SK-N-SH treated with all-trans-retinoic acid at 6 μM for 48 hours (cell line): ENCODE measurements at regions not wholly inside any gene's neighbourhood (a gene's known extent, or its start where the extent isn't known, plus 50 kb on each side); places are given as distances from the start of the nearest gene placed in this dataset.

Experiments used
- ATAC-seq: fragments of 200-7000 bp; cut with Tn5 transposase; 3 replicates; pipeline ENCODE4 v1.9.1; 2020; ENCODE audit warnings: mild to moderate bottlenecking, moderate library complexity
- ARNTL ChIP-seq: fragments of 450-650 bp; formaldehyde crosslinking; IDR thresholded peaks from 2 replicates; pipeline ENCODE4 v1.5.0; 2020; ENCODE audit warnings: low read depth, mild to moderate bottlenecking, moderate library complexity, borderline replicate concordance
- BACH2 ChIP-seq: fragments of 250-450 bp; sonication (Bioruptor Pico); IDR thresholded peaks from 2 replicates; pipeline ENCODE4 v1.9.0; 2021; ENCODE audit warnings: mild to moderate bottlenecking, borderline replicate concordance
- CSDC2 ChIP-seq: fragments of 250-450 bp; sonication (Bioruptor Pico); IDR thresholded peaks from 2 replicates; pipeline ENCODE4 v1.5.0; 2020; ENCODE audit warnings: mild to moderate bottlenecking, moderate library complexity
- ESRRG ChIP-seq: fragments of 250-450 bp; sonication (Bioruptor Pico); IDR thresholded peaks from 2 replicates; pipeline ENCODE4 v1.6.1; 2021; ENCODE audit warnings: mild to moderate bottlenecking
- GLIS3 ChIP-seq: fragments of 250-450 bp; sonication (Bioruptor Pico); IDR thresholded peaks from 2 replicates; pipeline ENCODE4 v1.5.0; 2020; ENCODE audit warnings: mild to moderate bottlenecking, moderate library complexity
- ISL1 ChIP-seq: fragments of 250-450 bp; sonication (Bioruptor Pico); IDR thresholded peaks from 2 replicates; pipeline ENCODE4 v2.1.2; 2022; ENCODE audit warnings: mild to moderate bottlenecking, moderate library complexity
- OSR1 ChIP-seq: fragments of 250-450 bp; sonication (Bioruptor Pico); IDR thresholded peaks from 2 replicates; pipeline ENCODE4 v1.8.0; 2022; ENCODE audit warnings: moderate library complexity, mild to moderate bottlenecking, inconsistent platforms
- PPARA ChIP-seq: fragments of 250-450 bp; sonication (Bioruptor Pico); IDR thresholded peaks from 2 replicates; pipeline ENCODE4 v1.5.0; 2020; ENCODE audit warnings: mild to moderate bottlenecking, borderline replicate concordance
- RARB ChIP-seq: fragments of 250-450 bp; sonication (Bioruptor Pico); IDR thresholded peaks from 2 replicates; pipeline ENCODE4 v1.8.0; 2021; ENCODE audit warnings: mild to moderate bottlenecking, moderate library complexity
- TCF4 ChIP-seq: fragments of 250-450 bp; sonication (Bioruptor Pico); IDR thresholded peaks from 2 replicates; pipeline ENCODE4 v1.8.0; 2021; ENCODE audit warnings: mild to moderate bottlenecking, moderate library complexity, borderline replicate concordance
- TOX ChIP-seq: fragments of 250-450 bp; sonication (Bioruptor Pico); IDR thresholded peaks from 2 replicates; pipeline ENCODE4 v1.8.0; 2021; ENCODE audit warnings: mild to moderate bottlenecking, moderate library complexity, borderline replicate concordance
- ZC3H10 ChIP-seq: fragments of 250-450 bp; sonication (Bioruptor Pico); IDR thresholded peaks from 2 replicates; pipeline ENCODE4 v1.5.1; 2021; ENCODE audit warnings: mild to moderate bottlenecking, moderate library complexity
- ZNF70 ChIP-seq: fragments of 450-650 bp; formaldehyde crosslinking; IDR thresholded peaks from 2 replicates; pipeline ENCODE4 v1.5.0; 2020; ENCODE audit warnings: mild to moderate bottlenecking, moderate library complexity
- ZNF8 ChIP-seq: fragments of 450-650 bp; formaldehyde crosslinking; IDR thresholded peaks from 2 replicates; pipeline ENCODE4 v1.5.0; 2020; ENCODE audit warnings: mild to moderate bottlenecking, moderate library complexity
- TF ChIP-seq, protein P1 (sequence below): fragments of 250-450 bp; sonication (Bioruptor Pico); IDR thresholded peaks from 2 replicates; pipeline ENCODE4 v1.5.1; 2021; ENCODE audit warnings: mild to moderate bottlenecking, moderate library complexity
- TF ChIP-seq, protein P2 (sequence below): fragments of 250-450 bp; sonication (Bioruptor Pico); IDR thresholded peaks from 2 replicates; pipeline ENCODE4 v1.8.0; 2021; ENCODE audit warnings: low read depth, mild to moderate bottlenecking, moderate library complexity, borderline replicate concordance
- TF ChIP-seq, protein P3 (sequence below): fragments of 250-450 bp; sonication (Bioruptor Pico); IDR thresholded peaks from 2 replicates; pipeline ENCODE4 v1.5.0; 2020; ENCODE audit warnings: mild to moderate bottlenecking, moderate library complexity

DNA sequence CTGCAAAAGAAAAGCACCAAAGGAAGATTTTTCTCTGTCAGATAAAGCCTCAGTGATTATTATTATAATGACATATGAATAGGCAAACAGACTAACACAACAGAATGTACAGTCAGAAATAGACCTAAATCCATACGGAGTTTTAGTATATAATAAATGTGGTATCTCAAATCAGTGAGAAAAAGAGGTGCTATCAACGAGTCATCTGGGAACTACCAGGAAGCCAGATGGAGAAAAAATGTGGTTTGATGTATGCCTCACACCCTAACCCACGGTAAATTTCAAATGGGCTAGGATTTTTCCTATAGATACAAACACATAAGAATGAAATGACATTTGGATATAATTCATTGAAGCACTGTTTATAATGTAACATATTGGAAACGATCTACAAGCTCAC is 110.3 kb downstream of the ODF2L start:
- TF ChIP-seq ISL1 (no peak), PPARA (CRISPR knock-in tag) (no peak), TCF4 (CRISPR knock-in tag) (no peak), TOX (CRISPR knock-in tag) (no peak), OSR1 (CRISPR knock-in tag) (no peak)
- TF ChIP-seq, protein P1, sequence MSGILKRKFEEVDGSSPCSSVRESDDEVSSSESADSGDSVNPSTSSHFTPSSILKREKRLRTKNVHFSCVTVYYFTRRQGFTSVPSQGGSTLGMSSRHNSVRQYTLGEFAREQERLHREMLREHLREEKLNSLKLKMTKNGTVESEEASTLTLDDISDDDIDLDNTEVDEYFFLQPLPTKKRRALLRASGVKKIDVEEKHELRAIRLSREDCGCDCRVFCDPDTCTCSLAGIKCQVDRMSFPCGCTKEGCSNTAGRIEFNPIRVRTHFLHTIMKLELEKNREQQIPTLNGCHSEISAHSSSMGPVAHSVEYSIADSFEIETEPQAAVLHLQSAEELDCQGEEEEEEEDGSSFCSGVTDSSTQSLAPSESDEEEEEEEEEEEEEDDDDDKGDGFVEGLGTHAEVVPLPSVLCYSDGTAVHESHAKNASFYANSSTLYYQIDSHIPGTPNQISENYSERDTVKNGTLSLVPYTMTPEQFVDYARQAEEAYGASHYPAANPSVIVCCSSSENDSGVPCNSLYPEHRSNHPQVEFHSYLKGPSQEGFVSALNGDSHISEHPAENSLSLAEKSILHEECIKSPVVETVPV: no peak
- ATAC-seq: no peak

DNA sequence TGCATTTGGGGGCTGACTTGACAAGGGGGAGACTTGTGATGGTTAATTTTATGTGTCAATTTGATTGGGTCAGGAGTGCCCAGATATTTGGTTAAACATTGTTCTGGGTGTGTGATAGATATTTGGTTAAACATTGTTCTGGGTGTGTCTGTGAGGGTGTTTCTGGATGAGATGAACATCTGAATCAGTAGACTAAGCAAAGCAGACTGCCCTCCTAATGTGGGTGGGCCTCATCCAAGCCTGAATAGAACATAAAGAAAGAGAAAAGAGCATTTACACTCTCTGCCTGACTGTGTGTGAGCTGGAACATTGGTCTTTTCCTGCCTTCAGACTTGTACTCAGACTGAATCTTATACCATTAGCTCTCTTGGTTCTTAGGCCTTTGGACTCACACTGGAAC is 113.5 kb downstream of the ODF2L start:
- ATAC-seq: no peak
- TF ChIP-seq BACH2 (CRISPR knock-in tag): no peak
- no peak for TF ChIP-seq OSR1 (CRISPR knock-in tag)
- TF ChIP-seq, protein P2, sequence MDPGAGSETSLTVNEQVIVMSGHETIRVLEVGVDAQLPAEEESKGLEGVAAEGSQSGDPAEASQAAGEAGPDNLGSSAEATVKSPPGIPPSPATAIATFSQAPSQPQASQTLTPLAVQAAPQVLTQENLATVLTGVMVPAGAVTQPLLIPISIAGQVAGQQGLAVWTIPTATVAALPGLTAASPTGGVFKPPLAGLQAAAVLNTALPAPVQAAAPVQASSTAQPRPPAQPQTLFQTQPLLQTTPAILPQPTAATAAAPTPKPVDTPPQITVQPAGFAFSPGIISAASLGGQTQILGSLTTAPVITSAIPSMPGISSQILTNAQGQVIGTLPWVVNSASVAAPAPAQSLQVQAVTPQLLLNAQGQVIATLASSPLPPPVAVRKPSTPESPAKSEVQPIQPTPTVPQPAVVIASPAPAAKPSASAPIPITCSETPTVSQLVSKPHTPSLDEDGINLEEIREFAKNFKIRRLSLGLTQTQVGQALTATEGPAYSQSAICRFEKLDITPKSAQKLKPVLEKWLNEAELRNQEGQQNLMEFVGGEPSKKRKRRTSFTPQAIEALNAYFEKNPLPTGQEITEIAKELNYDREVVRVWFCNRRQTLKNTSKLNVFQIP (CRISPR knock-in tag): no peak
- no peak for TF ChIP-seq GLIS3 (CRISPR knock-in tag)
- TF ChIP-seq ESRRG (CRISPR knock-in tag): no peak

DNA sequence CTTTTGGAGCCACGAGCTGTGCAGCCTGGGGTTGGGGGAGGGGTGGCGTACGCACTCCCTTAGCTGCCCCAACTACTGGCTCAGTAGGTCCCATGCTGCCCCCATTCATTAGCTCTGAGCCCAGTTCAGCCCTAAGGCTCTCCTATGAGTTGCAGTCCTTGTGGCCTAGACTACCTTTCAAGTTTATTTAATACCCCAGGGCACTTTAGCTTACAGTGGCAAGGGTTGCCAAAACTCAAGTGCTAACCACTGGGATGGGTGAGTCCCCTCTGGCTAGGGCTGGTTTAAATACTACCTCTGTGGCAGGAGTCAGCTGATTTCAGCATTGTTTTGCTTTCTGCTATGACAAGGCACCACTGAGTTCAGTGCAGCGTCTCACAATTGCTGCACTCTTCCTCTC is 118.2 kb downstream of the ODF2L start:
- no peak for ATAC-seq
- TF ChIP-seq TCF4 (CRISPR knock-in tag) (no peak), ZNF70 (CRISPR knock-in tag) (no peak), ZNF8 (CRISPR knock-in tag) (no peak), ESRRG (CRISPR knock-in tag) (no peak), RARB (CRISPR knock-in tag) (no peak), ARNTL (no peak), BACH2 (CRISPR knock-in tag) (no peak), OSR1 (CRISPR knock-in tag) (no peak), TOX (CRISPR knock-in tag) (no peak), ISL1 (no peak), ZC3H10 (no peak), CSDC2 (CRISPR knock-in tag) (no peak)
- TF ChIP-seq, protein P1: no peak
- TF ChIP-seq, protein P2 (CRISPR knock-in tag): no peak
- TF ChIP-seq, protein P3, sequence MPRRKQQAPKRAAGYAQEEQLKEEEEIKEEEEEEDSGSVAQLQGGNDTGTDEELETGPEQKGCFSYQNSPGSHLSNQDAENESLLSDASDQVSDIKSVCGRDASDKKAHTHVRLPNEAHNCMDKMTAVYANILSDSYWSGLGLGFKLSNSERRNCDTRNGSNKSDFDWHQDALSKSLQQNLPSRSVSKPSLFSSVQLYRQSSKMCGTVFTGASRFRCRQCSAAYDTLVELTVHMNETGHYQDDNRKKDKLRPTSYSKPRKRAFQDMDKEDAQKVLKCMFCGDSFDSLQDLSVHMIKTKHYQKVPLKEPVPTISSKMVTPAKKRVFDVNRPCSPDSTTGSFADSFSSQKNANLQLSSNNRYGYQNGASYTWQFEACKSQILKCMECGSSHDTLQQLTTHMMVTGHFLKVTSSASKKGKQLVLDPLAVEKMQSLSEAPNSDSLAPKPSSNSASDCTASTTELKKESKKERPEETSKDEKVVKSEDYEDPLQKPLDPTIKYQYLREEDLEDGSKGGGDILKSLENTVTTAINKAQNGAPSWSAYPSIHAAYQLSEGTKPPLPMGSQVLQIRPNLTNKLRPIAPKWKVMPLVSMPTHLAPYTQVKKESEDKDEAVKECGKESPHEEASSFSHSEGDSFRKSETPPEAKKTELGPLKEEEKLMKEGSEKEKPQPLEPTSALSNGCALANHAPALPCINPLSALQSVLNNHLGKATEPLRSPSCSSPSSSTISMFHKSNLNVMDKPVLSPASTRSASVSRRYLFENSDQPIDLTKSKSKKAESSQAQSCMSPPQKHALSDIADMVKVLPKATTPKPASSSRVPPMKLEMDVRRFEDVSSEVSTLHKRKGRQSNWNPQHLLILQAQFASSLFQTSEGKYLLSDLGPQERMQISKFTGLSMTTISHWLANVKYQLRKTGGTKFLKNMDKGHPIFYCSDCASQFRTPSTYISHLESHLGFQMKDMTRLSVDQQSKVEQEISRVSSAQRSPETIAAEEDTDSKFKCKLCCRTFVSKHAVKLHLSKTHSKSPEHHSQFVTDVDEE (CRISPR knock-in tag): no peak
- TF ChIP-seq, all 23 proteins: peak for 0

DNA sequence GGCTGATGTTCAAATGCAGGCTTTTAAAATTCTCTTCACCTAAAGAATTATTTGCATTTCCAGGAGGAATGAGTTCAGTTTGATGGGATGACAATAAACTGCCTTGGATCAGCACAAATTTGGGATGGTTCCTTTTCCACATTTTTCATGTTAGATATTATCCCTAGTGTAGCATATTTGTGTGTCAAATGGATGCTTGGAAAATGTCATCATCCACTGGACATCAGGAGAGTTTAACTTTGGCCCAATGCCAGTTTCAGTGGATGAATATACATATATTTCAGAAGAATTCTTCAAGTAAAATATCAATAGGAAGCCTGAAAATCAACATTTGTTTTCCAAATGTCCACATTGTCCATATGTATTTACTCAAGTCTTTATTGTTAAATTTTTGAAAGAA is 116.5 kb upstream of the COL24A1 start:
- no peak for ATAC-seq
- TF ChIP-seq ISL1: no peak
- TF ChIP-seq, protein P2 (CRISPR knock-in tag): no peak
- no peak for TF ChIP-seq RARB (CRISPR knock-in tag)
- TF ChIP-seq OSR1 (CRISPR knock-in tag): no peak
